Stomach (tissue), 4 donors: ENCODE measurements at regions not wholly inside any gene's neighbourhood (a gene's known extent, or its start where the extent isn't known, plus 50 kb on each side); places are given as distances from the start of the nearest gene placed in this dataset.

Experiments used
- POLR2A ChIP-seq, 4 donors: fragments of 450-650 bp; IDR thresholded peaks; one replicate each; pipeline ENCODE4 v1.6.1; 2016; ENCODE audit warnings: antibody characterized with exemption in 4 of 4, control low read depth in 2 of 4, mild to moderate bottlenecking in 1 of 4, moderate library complexity in 1 of 4
- POLR2AphosphoS5 ChIP-seq, 3 donors: sonication (generic); formaldehyde crosslinking; IDR thresholded peaks; one replicate each; pipeline ENCODE4 v1.6.1; 2016; ENCODE audit warnings: antibody characterized with exemption in 3 of 3
- TF ChIP-seq, protein P1 (sequence below), 7 experiments: fragments of 450-650 bp in 4 of 7; fragments of 200-600 bp in 3 of 7; sonication (generic) in 3 of 7; IDR thresholded peaks; one replicate each; pipeline ENCODE4 v1.5.1; 2016 to 2019; ENCODE audit warnings: antibody characterized with exemption in 7 of 7, control low read depth in 2 of 7, mild to moderate bottlenecking in 1 of 7

DNA sequence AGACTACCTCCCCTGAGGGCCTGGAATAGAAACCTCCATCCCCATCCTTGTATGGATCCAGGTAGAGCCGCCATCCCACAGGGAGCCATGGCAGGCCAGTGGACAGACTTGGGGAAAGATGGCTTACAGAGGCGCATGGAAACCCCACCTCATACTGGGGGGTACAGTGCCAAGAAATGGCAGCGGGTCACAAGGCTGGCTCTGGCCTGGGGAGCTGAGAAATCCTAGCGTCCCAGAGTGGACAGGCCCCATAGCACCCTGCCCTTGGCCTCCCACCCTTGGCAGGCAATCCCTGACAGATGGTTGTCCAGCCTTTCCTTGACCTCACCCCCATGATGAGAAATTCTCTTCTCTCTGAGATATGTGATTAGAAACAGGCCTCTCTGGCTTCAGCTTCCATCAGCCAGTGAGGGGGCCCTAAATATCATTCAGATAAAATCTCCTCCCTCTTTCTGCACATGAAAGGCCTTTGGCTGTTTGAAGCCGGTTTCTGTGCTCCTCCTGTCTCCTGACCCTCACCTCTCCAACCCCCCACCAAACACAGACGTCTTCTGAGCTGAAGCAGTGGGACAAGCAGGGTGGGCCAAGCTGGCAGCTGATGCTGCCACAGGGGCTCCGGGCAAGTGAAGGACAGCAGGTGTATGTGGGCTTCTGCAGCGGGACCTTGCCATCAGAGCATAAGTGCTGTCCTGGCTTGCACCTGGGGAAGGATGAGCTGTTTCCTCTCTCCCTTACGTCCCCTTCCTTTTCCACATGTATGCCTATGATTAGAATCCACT is 204.4 kb upstream of the MAMLD1 start:
- TF ChIP-seq, protein P1, sequence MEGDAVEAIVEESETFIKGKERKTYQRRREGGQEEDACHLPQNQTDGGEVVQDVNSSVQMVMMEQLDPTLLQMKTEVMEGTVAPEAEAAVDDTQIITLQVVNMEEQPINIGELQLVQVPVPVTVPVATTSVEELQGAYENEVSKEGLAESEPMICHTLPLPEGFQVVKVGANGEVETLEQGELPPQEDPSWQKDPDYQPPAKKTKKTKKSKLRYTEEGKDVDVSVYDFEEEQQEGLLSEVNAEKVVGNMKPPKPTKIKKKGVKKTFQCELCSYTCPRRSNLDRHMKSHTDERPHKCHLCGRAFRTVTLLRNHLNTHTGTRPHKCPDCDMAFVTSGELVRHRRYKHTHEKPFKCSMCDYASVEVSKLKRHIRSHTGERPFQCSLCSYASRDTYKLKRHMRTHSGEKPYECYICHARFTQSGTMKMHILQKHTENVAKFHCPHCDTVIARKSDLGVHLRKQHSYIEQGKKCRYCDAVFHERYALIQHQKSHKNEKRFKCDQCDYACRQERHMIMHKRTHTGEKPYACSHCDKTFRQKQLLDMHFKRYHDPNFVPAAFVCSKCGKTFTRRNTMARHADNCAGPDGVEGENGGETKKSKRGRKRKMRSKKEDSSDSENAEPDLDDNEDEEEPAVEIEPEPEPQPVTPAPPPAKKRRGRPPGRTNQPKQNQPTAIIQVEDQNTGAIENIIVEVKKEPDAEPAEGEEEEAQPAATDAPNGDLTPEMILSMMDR (IDR thresholded peaks at IDR 0.05) = no peak
- TF ChIP-seq POLR2AphosphoS5 (IDR thresholded peaks at IDR 0.05) (no peak), POLR2A (IDR thresholded peaks at IDR 0.05) (no peak)
